ENCODE measurements at regions not wholly inside any gene's neighbourhood (a gene's known extent, or its start where the extent isn't known, plus 50 kb on each side); places are given as distances from the start of the nearest gene placed in this dataset.

GRCh38 chr20:7029019-7029418 is 261.5 kb downstream of the BMP2 start:
- TF ChIP-seq, protein P1, sequence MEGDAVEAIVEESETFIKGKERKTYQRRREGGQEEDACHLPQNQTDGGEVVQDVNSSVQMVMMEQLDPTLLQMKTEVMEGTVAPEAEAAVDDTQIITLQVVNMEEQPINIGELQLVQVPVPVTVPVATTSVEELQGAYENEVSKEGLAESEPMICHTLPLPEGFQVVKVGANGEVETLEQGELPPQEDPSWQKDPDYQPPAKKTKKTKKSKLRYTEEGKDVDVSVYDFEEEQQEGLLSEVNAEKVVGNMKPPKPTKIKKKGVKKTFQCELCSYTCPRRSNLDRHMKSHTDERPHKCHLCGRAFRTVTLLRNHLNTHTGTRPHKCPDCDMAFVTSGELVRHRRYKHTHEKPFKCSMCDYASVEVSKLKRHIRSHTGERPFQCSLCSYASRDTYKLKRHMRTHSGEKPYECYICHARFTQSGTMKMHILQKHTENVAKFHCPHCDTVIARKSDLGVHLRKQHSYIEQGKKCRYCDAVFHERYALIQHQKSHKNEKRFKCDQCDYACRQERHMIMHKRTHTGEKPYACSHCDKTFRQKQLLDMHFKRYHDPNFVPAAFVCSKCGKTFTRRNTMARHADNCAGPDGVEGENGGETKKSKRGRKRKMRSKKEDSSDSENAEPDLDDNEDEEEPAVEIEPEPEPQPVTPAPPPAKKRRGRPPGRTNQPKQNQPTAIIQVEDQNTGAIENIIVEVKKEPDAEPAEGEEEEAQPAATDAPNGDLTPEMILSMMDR (conservative IDR thresholded peaks at IDR 0.05) = no peak
- TF ChIP-seq ZFX (IDR thresholded peaks at IDR 0.05) = no peak
- no peak overlapping the region for H3K27ac ChIP-seq

DNA sequence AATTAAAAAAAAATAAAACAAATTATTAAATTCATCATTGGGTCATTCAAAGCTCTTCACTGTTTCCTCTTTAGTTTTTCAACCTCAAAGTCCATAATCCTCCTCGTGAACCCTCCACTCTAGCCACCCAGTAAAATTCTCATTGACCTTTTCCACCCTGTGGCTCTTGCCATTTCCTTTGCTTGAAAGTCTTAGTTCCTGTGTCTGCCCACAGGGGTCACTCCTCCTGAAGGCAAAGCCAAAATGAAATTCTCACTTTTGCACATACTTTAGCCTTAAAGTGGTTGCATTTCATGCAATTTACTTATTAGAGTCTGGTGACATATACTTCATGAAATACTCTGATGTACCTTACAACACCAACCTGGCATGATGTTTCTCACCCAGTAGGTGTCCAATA is 263.7 kb downstream of the BMP2 start:
- no peak overlapping the region for H3K27ac ChIP-seq
- TF ChIP-seq ZFX (IDR thresholded peaks at IDR 0.05) = no peak
- TF ChIP-seq, protein P1 (conservative IDR thresholded peaks at IDR 0.05) = peak; percentile 32

GRCh38 chr20:7038029-7038428 is 270.5 kb downstream of the BMP2 start:
- no peak for TF ChIP-seq ZFX (IDR thresholded peaks at IDR 0.05)
- TF ChIP-seq, protein P1 (conservative IDR thresholded peaks at IDR 0.05) = no peak
- no peak overlapping the region for H3K27ac ChIP-seq

GRCh38 chr20:7057611-7058010 is 290.1 kb downstream of the BMP2 start:
- H3K27ac ChIP-seq = no peak overlapping the region
- TF ChIP-seq, protein P1 (conservative IDR thresholded peaks at IDR 0.05) = no peak
- no peak for TF ChIP-seq ZFX (IDR thresholded peaks at IDR 0.05)

DNA sequence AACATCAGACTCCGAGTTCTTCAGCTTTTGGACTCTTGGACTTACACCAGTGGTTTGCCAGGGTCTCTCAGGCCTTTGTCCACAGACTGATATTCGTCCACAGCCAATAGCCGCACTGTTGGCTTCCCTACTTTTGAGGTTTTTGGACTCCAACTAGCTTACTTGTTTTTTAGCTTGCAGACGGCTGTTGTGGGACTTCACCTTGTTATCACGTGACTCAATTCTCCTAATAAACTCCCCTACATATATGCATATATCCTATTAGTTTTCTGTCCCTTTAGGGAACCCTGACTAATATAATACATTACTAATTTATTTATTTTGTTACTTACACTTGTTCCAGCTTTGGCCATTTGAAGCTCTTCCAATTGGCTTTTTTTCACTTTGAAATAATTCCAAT is 311.3 kb downstream of the BMP2 start:
- H3K27ac ChIP-seq = no peak overlapping the region
- no peak for TF ChIP-seq ZFX (IDR thresholded peaks at IDR 0.05)
- TF ChIP-seq, protein P1 (conservative IDR thresholded peaks at IDR 0.05) = no peak

- H3K27ac ChIP-seq = no peak overlapping the region
- no peak for TF ChIP-seq ZFX (IDR thresholded peaks at IDR 0.05)
- TF ChIP-seq, protein P1 (conservative IDR thresholded peaks at IDR 0.05) = no peak
Measured at GRCh38 chr20:7080472-7080871, 313.0 kb downstream of the BMP2 start.

GRCh38 chr20:7085467-7085866 is 318.0 kb downstream of the BMP2 start:
- TF ChIP-seq ZFX (IDR thresholded peaks at IDR 0.05) = no peak
- TF ChIP-seq, protein P1 (conservative IDR thresholded peaks at IDR 0.05) = no peak
- no peak overlapping the region for H3K27ac ChIP-seq
